NB4 (cell line): ENCODE measurements at regions not wholly inside any gene's neighbourhood (a gene's known extent, or its start where the extent isn't known, plus 50 kb on each side); places are given as distances from the start of the nearest gene placed in this dataset.

ENCODE experiments used
- CTCF ChIP-seq: IDR thresholded peaks from one replicate; pipeline ENCODE4 v1.5.1; 2012; ENCODE audit warnings: low read depth, low read length
- MYC ChIP-seq: IDR thresholded peaks from 2 replicates; pipeline ENCODE4 v1.6.1; 2011; ENCODE audit warnings: low read depth, low read length
- POLR2A ChIP-seq: IDR thresholded peaks from 2 replicates; pipeline ENCODE4 v1.6.1; 2011; ENCODE audit warnings: mild to moderate bottlenecking; ENCODE audit not compliant: insufficient read length; ENCODE audit errors: extremely low read depth
- TF ChIP-seq, protein P1 (sequence below): IDR thresholded peaks from 2 replicates; pipeline ENCODE4 v1.6.1; 2011; ENCODE audit warnings: low read depth, low read length

- TF ChIP-seq CTCF (no peak), POLR2A (no peak), MYC (no peak)
- TF ChIP-seq, protein P1, sequence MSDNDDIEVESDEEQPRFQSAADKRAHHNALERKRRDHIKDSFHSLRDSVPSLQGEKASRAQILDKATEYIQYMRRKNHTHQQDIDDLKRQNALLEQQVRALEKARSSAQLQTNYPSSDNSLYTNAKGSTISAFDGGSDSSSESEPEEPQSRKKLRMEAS: no peak
Measured at GRCh38 chr12:87198181-87198580, 831.0 kb downstream of the C12orf50 start.
